HG03095 (cell line): ENCODE measurements at regions not wholly inside any gene's neighbourhood (a gene's known extent, or its start where the extent isn't known, plus 50 kb on each side); places are given as distances from the start of the nearest gene placed in this dataset.
"Not testable (repeated sequence)": the region's sequence is repeated elsewhere in the genome, so short reads cannot be mapped to it uniquely, and the experiment has no call there.

Source experiments
- ATAC-seq: cut with Tn5 transposase; IDR thresholded peaks from one replicate; pipeline ENCODE4 v1.9.1; 2021; ENCODE audit warnings: moderate library complexity; ENCODE audit not compliant: unreplicated experiment

DNA sequence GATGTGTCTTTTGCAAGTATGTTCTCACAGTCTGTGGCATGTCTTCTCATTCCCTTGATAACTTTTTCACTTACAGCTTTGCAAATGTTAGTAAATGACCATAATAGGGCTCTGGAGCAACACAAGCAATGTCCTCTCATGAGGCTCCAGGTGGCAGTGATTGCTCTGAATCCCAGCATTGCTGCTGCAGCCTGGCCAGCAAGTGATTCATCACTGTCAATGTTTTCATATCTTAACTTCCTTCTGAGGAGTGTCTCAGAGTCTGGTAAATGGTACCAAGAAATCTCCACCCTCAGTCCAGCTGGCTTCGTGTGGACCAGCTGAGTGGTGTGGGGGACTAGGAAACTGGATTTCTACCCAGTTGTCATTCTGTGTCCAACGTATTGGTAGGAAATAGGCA is 139.6 kb downstream of the MYLK4 start:
- no peak for ATAC-seq

DNA sequence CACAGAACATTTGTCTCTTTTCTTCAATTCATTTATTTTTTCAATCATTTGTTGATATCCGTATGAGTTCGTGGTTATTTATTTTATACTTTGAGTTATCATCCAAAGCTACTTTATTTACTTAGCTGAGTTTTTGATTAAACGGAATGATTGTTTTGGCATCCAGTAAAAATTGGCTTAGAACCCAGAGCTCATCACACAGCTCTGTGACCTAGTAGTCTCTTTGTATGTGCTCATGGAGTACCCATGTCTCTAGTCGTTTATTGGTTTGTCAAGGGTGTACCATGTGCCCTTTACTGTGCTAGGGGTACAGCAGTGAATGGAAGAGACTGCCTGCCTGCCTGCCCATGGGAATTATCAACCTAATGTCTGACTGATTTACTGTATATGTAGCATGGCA is 142.2 kb downstream of the MYLK4 start:
- no peak for ATAC-seq

- no peak for ATAC-seq
These were observed 150.4 kb downstream of the MYLK4 start for GRCh38 chr6:2600363-2600762.

GRCh38 chr6:2599817-2600216 is 150.9 kb downstream of the MYLK4 start:
- no peak for ATAC-seq

DNA sequence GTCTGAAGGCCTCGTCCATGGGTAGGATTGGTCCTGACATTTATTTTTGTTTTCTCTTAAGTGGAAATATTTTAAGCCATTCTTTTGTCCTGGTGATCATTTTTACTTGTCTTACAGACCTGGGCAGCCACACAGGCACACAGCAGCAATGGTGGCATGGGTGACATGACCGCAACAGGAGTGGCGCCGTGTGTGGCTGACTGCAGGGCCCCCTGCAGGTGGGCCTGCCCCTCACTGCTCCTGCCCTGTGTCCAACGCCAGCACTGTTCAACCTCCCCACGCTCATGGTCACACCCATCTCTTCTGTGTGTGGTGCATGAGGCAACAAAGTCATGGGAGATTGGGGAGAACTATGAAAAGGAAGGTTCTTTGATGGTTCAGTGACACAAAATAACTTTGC is 151.9 kb downstream of the MYLK4 start:
- no peak for ATAC-seq

DNA sequence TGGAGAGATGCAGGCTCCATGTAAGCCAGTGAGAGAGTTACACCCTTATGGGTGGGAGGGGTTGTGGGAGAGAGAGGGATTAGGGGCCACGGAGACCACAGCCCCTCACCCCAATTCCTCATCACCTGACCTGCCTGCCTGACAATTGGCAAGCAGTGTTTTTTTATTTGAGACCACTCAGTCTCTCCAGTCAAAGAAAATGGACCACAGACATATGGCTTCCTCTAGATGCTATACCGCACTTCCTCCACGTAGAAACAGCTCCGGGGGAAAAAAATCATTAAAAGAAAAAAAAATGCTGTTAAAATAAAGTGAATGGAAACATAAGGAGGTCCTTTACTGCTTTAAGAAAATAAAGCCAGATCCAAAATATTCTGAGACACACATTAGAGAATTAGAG is 152.7 kb downstream of the MYLK4 start:
- no peak for ATAC-seq

- not testable (repeated sequence) for ATAC-seq
These were observed 153.3 kb downstream of the MYLK4 start for GRCh38 chr6:2597457-2597856.

DNA sequence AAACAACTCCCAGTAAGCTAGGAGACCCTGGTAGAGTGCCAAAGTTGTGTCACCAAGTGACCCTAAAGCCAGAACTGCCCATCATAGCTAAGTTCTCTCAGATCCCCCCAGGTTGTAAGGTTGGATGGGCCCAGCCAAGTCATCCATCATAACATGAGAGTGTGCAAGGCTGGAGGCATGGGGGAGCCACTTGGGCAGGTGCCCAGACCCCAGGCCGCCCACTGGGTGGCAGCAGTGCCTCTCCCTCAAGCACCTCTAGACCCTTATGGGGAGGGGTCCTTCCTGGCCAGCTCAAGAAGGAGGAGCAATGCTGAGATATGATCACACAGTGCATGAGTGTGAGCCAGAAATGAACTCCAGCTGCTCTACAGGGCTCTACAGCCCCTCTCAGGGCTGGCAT is 154.5 kb downstream of the MYLK4 start:
- no peak for ATAC-seq

- ATAC-seq: no peak
These were observed 155.9 kb downstream of the MYLK4 start for GRCh38 chr6:2594868-2595267.

DNA sequence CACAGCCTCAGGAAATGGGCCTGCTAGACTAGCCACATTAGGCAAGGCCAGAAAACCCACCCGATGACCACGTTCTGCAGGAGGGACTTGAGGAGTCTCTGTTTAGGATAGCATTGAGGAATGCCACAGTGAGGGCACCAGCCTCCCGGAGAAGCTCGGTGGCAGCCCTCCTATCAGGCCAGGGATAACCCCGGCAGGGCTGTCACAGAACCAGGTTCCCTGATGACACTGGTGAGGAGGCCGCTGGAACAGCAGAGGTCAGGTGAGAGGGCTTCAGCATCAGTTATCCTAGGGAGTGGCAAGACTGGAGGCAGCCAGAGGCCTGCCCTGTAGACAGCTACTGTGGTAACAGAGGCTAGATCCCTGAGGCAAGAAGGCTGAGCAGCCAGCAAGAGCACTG is 157.6 kb downstream of the MYLK4 start:
- no peak for ATAC-seq

GRCh38 chr6:2589171-2589661 is 161.5 kb downstream of the MYLK4 start:
- ATAC-seq: no peak

- no peak for ATAC-seq
These were observed 167.3 kb downstream of the MYLK4 start for GRCh38 chr6:2583459-2583858.

GRCh38 chr6:2582268-2582667 is 168.5 kb downstream of the MYLK4 start:
- ATAC-seq: no peak

DNA sequence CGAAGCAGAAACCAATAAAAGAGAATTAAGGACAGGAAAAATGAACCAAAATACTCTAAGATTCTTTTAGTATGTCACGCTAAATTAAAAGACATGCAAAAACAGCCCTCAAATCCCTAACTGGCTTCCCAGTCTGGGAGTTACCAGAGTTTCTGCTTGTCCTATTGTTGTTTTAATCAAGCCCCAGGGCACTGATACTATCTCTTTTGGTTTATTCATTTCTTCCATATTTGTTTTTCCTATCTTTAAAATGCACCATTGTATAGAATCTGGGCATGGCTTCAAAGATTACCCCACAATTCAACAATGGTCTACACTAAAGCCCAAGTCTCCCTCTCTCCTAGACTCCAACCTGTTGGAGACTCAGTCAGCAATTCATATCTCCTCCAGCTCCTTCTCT is 169.1 kb downstream of the MYLK4 start:
- no peak for ATAC-seq

- ATAC-seq: no peak
These were observed 169.7 kb downstream of the MYLK4 start for GRCh38 chr6:2581011-2581410.

DNA sequence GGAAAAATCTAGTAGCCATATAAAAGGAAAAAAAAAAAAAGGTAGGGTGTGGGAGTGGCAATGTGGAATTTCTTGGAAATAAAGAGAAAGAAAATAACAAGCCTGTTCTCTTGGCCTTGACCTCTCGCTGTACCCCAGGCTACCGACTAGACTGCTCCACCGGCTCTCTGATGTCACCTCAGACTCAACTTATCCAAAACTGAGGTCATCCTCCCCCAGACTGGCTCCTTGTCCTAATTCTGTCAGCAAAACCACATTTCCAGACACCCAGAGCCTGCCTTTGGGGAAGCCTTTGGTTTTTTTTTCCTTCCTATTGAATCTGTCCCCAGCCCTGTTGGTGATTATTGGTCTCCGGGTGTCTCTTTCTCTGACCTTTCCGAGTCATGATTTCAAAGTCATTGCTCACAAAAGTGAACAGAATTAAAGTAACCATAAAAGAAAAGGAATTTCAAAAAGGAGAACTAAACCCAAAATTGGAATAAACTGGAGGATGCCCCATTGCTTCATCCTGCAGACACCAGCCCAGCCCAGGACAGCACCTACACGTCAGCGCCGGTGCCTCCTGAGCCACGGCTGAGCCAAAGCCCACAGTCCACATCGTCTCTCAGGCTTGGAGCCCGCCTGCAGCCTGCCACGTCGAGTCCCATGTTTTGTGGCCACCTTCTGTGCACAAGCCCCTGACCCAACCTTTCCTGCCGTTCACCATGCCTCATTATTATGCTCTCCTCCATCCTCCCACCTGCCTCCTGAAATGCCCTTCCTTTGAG is 170.7 kb downstream of the MYLK4 start:
- ATAC-seq: no peak

DNA sequence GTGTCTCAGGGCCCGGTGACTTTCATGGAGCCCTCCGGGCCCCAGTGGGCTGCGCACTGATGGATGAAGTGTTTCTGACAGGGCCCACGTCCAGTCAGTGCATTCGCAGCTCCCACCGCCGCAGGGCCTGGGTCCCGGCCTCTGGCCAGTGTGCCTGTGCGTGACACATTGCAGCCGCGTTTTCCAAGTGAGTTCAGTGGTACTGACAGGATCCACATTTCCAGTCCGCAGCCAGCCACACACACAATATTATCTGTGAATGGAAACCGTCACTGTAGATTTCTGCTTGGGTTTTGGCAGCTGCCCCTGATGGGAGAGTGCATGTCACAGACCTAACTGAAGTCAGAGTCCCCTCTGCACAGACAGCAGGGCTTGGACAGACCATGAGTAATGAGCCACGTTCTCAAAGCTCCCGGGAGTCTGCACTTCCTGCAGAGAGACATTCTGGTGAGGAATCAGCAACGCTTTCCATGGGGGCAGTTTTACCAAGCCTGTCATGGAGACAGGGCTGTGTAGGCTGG is 171.4 kb downstream of the MYLK4 start:
- ATAC-seq: no peak

DNA sequence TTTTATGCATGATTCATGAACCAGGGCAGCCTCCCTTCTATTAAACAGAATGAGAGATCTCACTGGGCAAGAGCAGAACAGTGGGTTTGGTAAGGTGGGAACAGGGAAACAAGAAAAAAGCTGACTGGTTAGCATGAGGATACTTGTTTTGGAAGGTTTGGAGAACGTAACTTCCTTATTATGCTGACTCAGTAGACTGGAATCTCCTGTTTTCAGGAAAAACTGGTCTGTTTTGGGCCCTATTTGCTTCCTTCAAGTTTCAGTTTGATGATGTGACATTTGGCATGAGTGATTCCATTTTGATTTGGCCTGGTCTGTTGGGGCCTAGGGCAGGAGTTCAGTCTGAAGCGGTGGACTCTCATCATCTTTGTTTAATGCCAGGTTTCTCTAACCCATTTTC is 172.0 kb downstream of the MYLK4 start:
- ATAC-seq: no peak

- no peak for ATAC-seq
These were observed 174.2 kb downstream of the MYLK4 start for GRCh38 chr6:2576499-2576898.

- ATAC-seq: no peak
These were observed 175.5 kb downstream of the MYLK4 start for GRCh38 chr6:2575236-2575635.

GRCh38 chr6:2569420-2569819 is 181.3 kb downstream of the MYLK4 start:
- not testable (repeated sequence) for ATAC-seq

DNA sequence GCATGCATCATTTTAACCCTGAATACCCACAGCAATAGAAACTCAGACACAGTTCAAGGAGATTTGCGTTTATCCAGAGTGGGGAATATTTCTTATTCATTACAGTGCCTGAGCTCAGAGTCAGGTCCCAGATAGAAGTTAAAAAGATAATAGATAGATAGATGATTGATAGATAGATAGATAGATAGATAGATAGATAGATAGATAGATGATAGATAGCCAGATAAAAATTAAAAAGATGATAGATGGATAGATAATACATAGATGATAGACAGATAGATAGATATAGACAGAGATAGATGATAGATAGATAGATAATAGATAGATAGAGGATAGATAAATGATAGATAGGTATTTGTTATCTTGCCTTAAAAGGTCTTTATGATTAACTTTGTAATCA is 184.7 kb downstream of the MYLK4 start:
- no peak for ATAC-seq

DNA sequence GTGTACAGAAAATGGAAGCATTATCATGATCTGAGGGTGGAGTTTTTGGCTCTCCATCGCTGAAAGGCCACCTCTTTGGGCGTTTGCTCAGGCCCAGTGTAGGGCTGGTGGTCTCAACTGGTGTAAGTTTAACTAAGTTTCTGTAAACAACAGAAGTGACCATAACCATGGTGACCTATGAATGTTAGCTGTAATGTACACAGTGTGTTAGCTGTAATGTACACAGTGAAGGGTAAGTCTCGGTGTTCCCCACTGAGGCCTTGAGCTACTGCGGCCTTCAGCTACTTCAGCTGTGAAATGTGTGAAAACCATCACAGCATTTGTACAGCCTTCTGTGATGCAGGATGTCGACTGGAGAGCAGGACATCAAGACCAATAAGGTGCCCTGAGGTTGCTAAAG is 185.2 kb downstream of the MYLK4 start:
- no peak for ATAC-seq
